Heart left ventricle (tissue), 16 donors: ENCODE measurements at regions not wholly inside any gene's neighbourhood (a gene's known extent, or its start where the extent isn't known, plus 50 kb on each side); places are given as distances from the start of the nearest gene placed in this dataset.

ENCODE experiments used
- ATAC-seq, 4 donors: fragments of 200-7000 bp; cut with Tn5 transposase; one replicate each; pipeline ENCODE4 v1.9.1; 2020 to 2022; ENCODE audit warnings: moderate library complexity in 4 of 4, mild to moderate bottlenecking in 3 of 4, moderate number of reproducible peaks in 1 of 4
- DNase-seq, 5 donors: peaks; one replicate each; pipeline ENCODE4 v3.0.0-alpha.2; 2020
- H3K27ac ChIP-seq, 12 donors: fragments of 200-600 bp; sonication (generic) in 4 of 12; one replicate each; pipeline versions ENCODE4 v1.5.0 to v1.8.0; 2016 to 2022; ENCODE audit warnings: mild to moderate bottlenecking in 2 of 12
- H3K27me3 ChIP-seq, 9 donors: fragments of 200-600 bp; sonication (generic) in 2 of 9; one replicate each; pipeline versions ENCODE4 v1.5.1 to v1.8.0; 2016 to 2022; ENCODE audit warnings: mild to moderate bottlenecking in 3 of 9
- H3K36me3 ChIP-seq, 9 donors: fragments of 200-600 bp; sonication (generic) in 2 of 9; one replicate each; pipeline versions ENCODE4 v1.5.0 to v1.8.0; 2018 to 2022; ENCODE audit warnings: mild to moderate bottlenecking in 2 of 9
- H3K4me1 ChIP-seq, 12 donors: fragments of 200-600 bp; sonication (generic) in 4 of 12; one replicate each; pipeline versions ENCODE4 v1.5.0 to v1.8.0; 2016 to 2022; ENCODE audit warnings: mild to moderate bottlenecking in 3 of 12
- H3K4me3 ChIP-seq, 12 donors: fragments of 200-600 bp; sonication (generic) in 4 of 12; one replicate each; pipeline versions ENCODE4 v1.5.0 to v1.8.0; 2017 to 2022; ENCODE audit warnings: mild to moderate bottlenecking in 9 of 12, moderate library complexity in 4 of 12
- H3K9me3 ChIP-seq, 12 donors: fragments of 200-600 bp; sonication (generic) in 4 of 12; one replicate each; pipeline versions ENCODE4 v1.5.0 to v1.8.0; 2016 to 2022; ENCODE audit warnings: mild to moderate bottlenecking in 1 of 12
- CTCF ChIP-seq, 12 donors: fragments of 200-600 bp; sonication (generic) in 4 of 12; IDR thresholded peaks; one replicate each; pipeline versions ENCODE4 v1.5.0 to v1.8.0; 2018 to 2022; ENCODE audit warnings: antibody characterized with exemption in 12 of 12, mild to moderate bottlenecking in 5 of 12
- POLR2A ChIP-seq, 2 donors: fragments of 450-650 bp; IDR thresholded peaks; one replicate each; pipeline ENCODE4 v1.6.1; 2017; ENCODE audit warnings: antibody characterized with exemption in 2 of 2, mild to moderate bottlenecking in 2 of 2, moderate library complexity in 2 of 2
- WGBS, 4 donors: extraction: QIAGEN DNeasy Blood & Tissue Kit in 2 of 4; methylation state at CpG; one replicate each; pipeline versions ENCODE4 v1.1.5 to v1.1.7; 2013 to 2018; 5-methylcytosine and 5-hydroxymethylcytosine counted together
- intact Hi-C, 10 donors: fragments of 100-400 bp; cut with DNase I; formaldehyde crosslinking; loops; one replicate each; pipeline versions ENCODE4 v1.11.1 to v1.14.2; 2022
- donor health status: ischemic (EF 13 %, LVEDD 7.1; RV severe dilation, severe dysfunction).
- donor health status: healthy with polysubstance abuse.
- donor health status: DM: no; HTN: yes; CAD: no.
- donor health status: DM: no; HTN: no; CAD: no.
- donor health status: ischemic (EF 25% LVEDD 6.9; RV normal size, moderate dysfunction).
- donor health status: ischemic (EF 25% LVEDD 5.7; RV mildly dilated, moderate dysfunction).
- donor health status: healthy.
- donor health status: DM: yes; HTN: yes; CAD: no.
- donor health status: ischemic (EF 35%, LVEDD 5.7; RV mildly dilated, moderate dysfunction).
- donor health status: nonischemic (EF 11% LVEDD 7.7; RV severe dilation, severe dysfunction).
- donor health status: DM: yes; HTN: yes; CAD: no.
- donor health status: PGD.
- donor health status: ischemic (EF 29% LVEDD 5.4; RV normal size, mild dysfunction).
- donor health status: nonischemic (EF 23%, LVEDD 6.1; RV moderate dilation, normal function).

- Histone ChIP-seq H3K27ac (no peak overlapping the region), H3K4me1 (no peaks in the 10 kb centered on the region), H3K4me3 (no peak overlapping the region), H3K27me3 (no peaks in the 10 kb centered on the region), H3K9me3 (no peaks in the 10 kb centered on the region), H3K36me3 (no peaks in the 10 kb centered on the region)
- DNase-seq = no peak
- TF ChIP-seq POLR2A (IDR thresholded peaks at IDR 0.05) (no peak), CTCF (IDR thresholded peaks at IDR 0.05) (no peak)
- ATAC-seq = no peak
- intact Hi-C loops = no loop called here
These were observed 144.3 kb upstream of the PRLR start for GRCh38 chr5:35374584-35374983.

GRCh38 chr5:35373249-35373648 lies 143.0 kb upstream of the PRLR start:
- no peak overlapping the region for H3K27ac ChIP-seq
- no peaks in the 10 kb centered on the region for H3K9me3 ChIP-seq
- DNase-seq = no peak
- H3K27me3 ChIP-seq = no peaks in the 10 kb centered on the region
- H3K4me3 ChIP-seq = no peak overlapping the region
- no peaks in the 10 kb centered on the region for H3K36me3 ChIP-seq
- intact Hi-C loops = no loop called here
- H3K4me1 ChIP-seq = no peaks in the 10 kb centered on the region
- TF ChIP-seq CTCF (IDR thresholded peaks at IDR 0.05) (no peak), POLR2A (IDR thresholded peaks at IDR 0.05) (no peak)
- no peak for ATAC-seq
- 92 to 93% (median 93%) methylated on average over 3 of the region's 3 CpGs for WGBS, 4 donors

- no peak overlapping the region for H3K27ac ChIP-seq
- H3K9me3 ChIP-seq = no peaks in the 10 kb centered on the region
- 73 to 81% (median 79%) methylated on average over 2 of the region's 2 CpGs for WGBS, 4 donors
- no peaks in the 10 kb centered on the region for H3K27me3 ChIP-seq
- no peak overlapping the region for H3K4me3 ChIP-seq
- H3K36me3 ChIP-seq = no peaks in the 10 kb centered on the region
- intact Hi-C loops = no loop called here
- DNase-seq = no peak
- no peaks in the 10 kb centered on the region for H3K4me1 ChIP-seq
- no peak for ATAC-seq
- no peak for TF ChIP-seq POLR2A (IDR thresholded peaks at IDR 0.05)
- TF ChIP-seq CTCF (IDR thresholded peaks at IDR 0.05) = no peak
These were observed 142.2 kb upstream of the PRLR start for GRCh38 chr5:35372482-35372881.

- no peak for DNase-seq
- intact Hi-C loops = no loop called here
- no peak for ATAC-seq
- H3K27ac ChIP-seq = no peak overlapping the region
- H3K27me3 ChIP-seq = no peaks in the 10 kb centered on the region
- no peaks in the 10 kb centered on the region for H3K9me3 ChIP-seq
- H3K36me3 ChIP-seq = no peaks in the 10 kb centered on the region
- TF ChIP-seq CTCF (IDR thresholded peaks at IDR 0.05) = no peak
- TF ChIP-seq POLR2A (IDR thresholded peaks at IDR 0.05) = no peak
- 63 to 75% (median 68%) methylated on average over 1 of the region's 1 CpG for WGBS, 4 donors
- no peaks in the 10 kb centered on the region for H3K4me1 ChIP-seq
- H3K4me3 ChIP-seq = no peak overlapping the region
These were observed 141.7 kb upstream of the PRLR start for GRCh38 chr5:35371951-35372426.
